Upper lobe of left lung (tissue), 6 donors: ENCODE measurements at regions not wholly inside any gene's neighbourhood (a gene's known extent, or its start where the extent isn't known, plus 50 kb on each side); places are given as distances from the start of the nearest gene placed in this dataset.

Experiments
- ATAC-seq, 2 donors: fragments of 200-7000 bp; cut with Tn5 transposase; one replicate each; pipeline ENCODE4 v1.9.1; 2022; ENCODE audit warnings: mild to moderate bottlenecking in 2 of 2, moderate library complexity in 2 of 2; ENCODE audit not compliant: low FRiP score in 2 of 2
- DNase-seq, 2 donors: peaks; one replicate each; pipeline ENCODE4 v3.0.0-alpha.2; 2019 to 2020
- H3K27ac ChIP-seq, 4 donors: fragments of 200-600 bp; sonication (generic); one replicate each; pipeline ENCODE4 v1.5.1; 2016 to 2019
- H3K27me3 ChIP-seq, 4 donors: fragments of 200-600 bp; sonication (generic); one replicate each; pipeline ENCODE4 v1.5.1; 2017 to 2019
- H3K36me3 ChIP-seq, 4 donors: fragments of 200-600 bp; sonication (generic); one replicate each; pipeline ENCODE4 v1.5.1; 2016 to 2019
- H3K4me1 ChIP-seq, 4 donors: fragments of 200-600 bp; sonication (generic); one replicate each; pipeline ENCODE4 v1.5.1; 2018 to 2019
- H3K4me3 ChIP-seq, 4 donors: fragments of 200-600 bp; sonication (generic); one replicate each; pipeline ENCODE4 v1.5.1; 2017 to 2019; ENCODE audit warnings: mild to moderate bottlenecking in 2 of 4, moderate library complexity in 1 of 4
- H3K9me3 ChIP-seq, 4 donors: fragments of 200-600 bp; sonication (generic); one replicate each; pipeline ENCODE4 v1.5.1; 2018 to 2019
- CTCF ChIP-seq, 6 experiments: fragments of 450-650 bp in 4 of 6; fragments of 200-600 bp in 2 of 6; sonication (generic) in 2 of 6; IDR thresholded peaks; one replicate each; pipeline ENCODE4 v1.5.1; 2016 to 2019; ENCODE audit warnings: antibody characterized with exemption in 6 of 6
- EP300 ChIP-seq, 4 donors: sonication (generic); formaldehyde crosslinking; IDR thresholded peaks; one replicate each; pipeline ENCODE4 v1.5.1; 2017; ENCODE audit warnings: antibody characterized with exemption in 4 of 4, control low read depth in 2 of 4
- POLR2A ChIP-seq, 4 donors: fragments of 450-650 bp; IDR thresholded peaks; one replicate each; pipeline ENCODE4 v1.5.1; 2016 to 2017; ENCODE audit warnings: antibody characterized with exemption in 4 of 4, mild to moderate bottlenecking in 2 of 4
- POLR2AphosphoS5 ChIP-seq, 2 donors: sonication (generic); formaldehyde crosslinking; IDR thresholded peaks; one replicate each; pipeline ENCODE4 v1.5.1; 2017; ENCODE audit warnings: antibody characterized with exemption in 2 of 2
- whole genome bisulfite sequencing, 2 donors: methylation state at CpG; one replicate each; pipeline ENCODE4 v1.1.5; 2017 to 2018; 5-methylcytosine and 5-hydroxymethylcytosine counted together
- donor health status: DM: no; HTN: no; CAD: no; lungs with moderate emphysema.
- donor health status: DM: no; HTN: yes; CAD: no; lungs with severe emphysema.

- Histone ChIP-seq H3K9me3 (no peaks in the 10 kb centered on the region), H3K4me3 (no peak overlapping the region), H3K27me3 (no peaks in the 10 kb centered on the region), H3K36me3 (no peaks in the 10 kb centered on the region), H3K27ac (no peak overlapping the region), H3K4me1 (no peaks in the 10 kb centered on the region)
- DNase-seq (no peak), ATAC-seq (no peak)
- no peak for TF ChIP-seq EP300 (IDR thresholded peaks at IDR 0.05)
- TF ChIP-seq CTCF (IDR thresholded peaks at IDR 0.05): no peak
- no peak for TF ChIP-seq POLR2A (IDR thresholded peaks at IDR 0.05)
- TF ChIP-seq POLR2AphosphoS5 (IDR thresholded peaks at IDR 0.05): no peak
Measured at GRCh38 chr2:150391779-150392178, 95.7 kb downstream of the RND3 start.

- no peak for DNase-seq
- H3K36me3 ChIP-seq: no peaks in the 10 kb centered on the region
- H3K9me3 ChIP-seq: no peaks in the 10 kb centered on the region
- no peak for ATAC-seq
- H3K27ac ChIP-seq: no peak overlapping the region
- H3K27me3 ChIP-seq: no peaks in the 10 kb centered on the region
- TF ChIP-seq CTCF (IDR thresholded peaks at IDR 0.05) (no peak), POLR2A (IDR thresholded peaks at IDR 0.05) (no peak), POLR2AphosphoS5 (IDR thresholded peaks at IDR 0.05) (no peak), EP300 (IDR thresholded peaks at IDR 0.05) (no peak)
- H3K4me1 ChIP-seq: no peaks in the 10 kb centered on the region
- no peak overlapping the region for H3K4me3 ChIP-seq
- 72% methylated on average over 2 of the region's 2 CpGs for WGBS, 2 donors
Measured at GRCh38 chr2:150389447-150389846, 98.0 kb downstream of the RND3 start.

- WGBS, 2 donors: 85 to 100% methylated on average over 2 of the region's 2 CpGs
- no peak overlapping the region for H3K4me3 ChIP-seq
- TF ChIP-seq CTCF (IDR thresholded peaks at IDR 0.05): no peak
- TF ChIP-seq POLR2A (IDR thresholded peaks at IDR 0.05): no peak
- no peak for TF ChIP-seq EP300 (IDR thresholded peaks at IDR 0.05)
- TF ChIP-seq POLR2AphosphoS5 (IDR thresholded peaks at IDR 0.05): no peak
- no peaks in the 10 kb centered on the region for H3K36me3 ChIP-seq
- H3K4me1 ChIP-seq: no peaks in the 10 kb centered on the region
- H3K27ac ChIP-seq: no peak overlapping the region
- H3K27me3 ChIP-seq: no peaks in the 10 kb centered on the region
- ATAC-seq: no peak
- no peak for DNase-seq
- H3K9me3 ChIP-seq: no peaks in the 10 kb centered on the region
Measured at GRCh38 chr2:150388289-150388625, 99.2 kb downstream of the RND3 start.

- H3K9me3 ChIP-seq: no peaks in the 10 kb centered on the region
- WGBS, 2 donors: 78 to 100% methylated on average over 2 to 4 of the region's 4 CpGs
Measured at GRCh38 chr2:150387586-150388288, 99.7 kb downstream of the RND3 start.

More at GRCh38 chr2:150387586-150388288, 99.7 kb downstream of the RND3 start:
- no peak for TF ChIP-seq EP300 (IDR thresholded peaks at IDR 0.05)
- TF ChIP-seq POLR2AphosphoS5 (IDR thresholded peaks at IDR 0.05): no peak
- no peak for TF ChIP-seq CTCF (IDR thresholded peaks at IDR 0.05)
- no peak for TF ChIP-seq POLR2A (IDR thresholded peaks at IDR 0.05)
- ATAC-seq (no peak), DNase-seq (no peak)
- Histone ChIP-seq H3K4me3 (no peak overlapping the region), H3K27ac (no peak overlapping the region), H3K4me1 (no peaks in the 10 kb centered on the region), H3K36me3 (no peaks in the 10 kb centered on the region), H3K27me3 (no peaks in the 10 kb centered on the region)
